HEK293T (cell line): ENCODE measurements at regions not wholly inside any gene's neighbourhood (a gene's known extent, or its start where the extent isn't known, plus 50 kb on each side); places are given as distances from the start of the nearest gene placed in this dataset.

ENCODE experiments used
- ARNT ChIP-seq: fragments of 450-650 bp; IDR thresholded peaks from 2 replicates; pipeline ENCODE4 v1.6.1; 2017; ENCODE audit warnings: mild to moderate bottlenecking
- BHLHE40 ChIP-seq: fragments of 450-650 bp; IDR thresholded peaks from 2 replicates; pipeline ENCODE4 v1.6.1; 2016; ENCODE audit warnings: mild to moderate bottlenecking, moderate library complexity, borderline replicate concordance
- CTBP1 ChIP-seq: fragments of 450-650 bp; IDR thresholded peaks from 2 replicates; pipeline ENCODE4 v1.6.1; 2016; ENCODE audit warnings: borderline replicate concordance
- FOXA1 ChIP-seq: fragments of 450-650 bp; IDR thresholded peaks from 2 replicates; pipeline ENCODE4 v1.6.1; 2016; ENCODE audit warnings: mild to moderate bottlenecking
- FOXK2 ChIP-seq: fragments of 450-650 bp; IDR thresholded peaks from 2 replicates; pipeline ENCODE4 v1.6.1; 2016; ENCODE audit warnings: mild to moderate bottlenecking
- FOXM1 ChIP-seq: fragments of 450-650 bp; IDR thresholded peaks from 2 replicates; pipeline ENCODE4 v1.6.1; 2017; ENCODE audit warnings: mild to moderate bottlenecking, borderline replicate concordance
- HDGF ChIP-seq: fragments of 450-650 bp; IDR thresholded peaks from 2 replicates; pipeline ENCODE4 v1.6.1; 2017; ENCODE audit warnings: antibody characterized with exemption, borderline replicate concordance
- L3MBTL2 ChIP-seq: fragments of 450-650 bp; conservative IDR thresholded peaks from 2 replicates; pipeline ENCODE4 v1.6.1; 2016; ENCODE audit warnings: mild to moderate bottlenecking
- LEF1 ChIP-seq: fragments of 450-650 bp; IDR thresholded peaks from 2 replicates; pipeline ENCODE4 v1.6.1; 2017; ENCODE audit warnings: mild to moderate bottlenecking, borderline replicate concordance
- NFRKB ChIP-seq: fragments of 450-650 bp; IDR thresholded peaks from 2 replicates; pipeline ENCODE4 v1.6.1; 2016; ENCODE audit warnings: mild to moderate bottlenecking, moderate library complexity
- SP1 ChIP-seq: fragments of 450-650 bp; IDR thresholded peaks from 2 replicates; pipeline ENCODE4 v1.6.1; 2017
- SUZ12 ChIP-seq: fragments of 450-650 bp; IDR thresholded peaks from 2 replicates; pipeline ENCODE4 v1.6.1; 2016; ENCODE audit warnings: mild to moderate bottlenecking
- TARDBP ChIP-seq: fragments of 450-650 bp; IDR thresholded peaks from 2 replicates; pipeline ENCODE4 v1.6.1; 2016
- ZNF384 ChIP-seq: fragments of 450-650 bp; IDR thresholded peaks from 2 replicates; pipeline ENCODE4 v1.6.1; 2016

DNA sequence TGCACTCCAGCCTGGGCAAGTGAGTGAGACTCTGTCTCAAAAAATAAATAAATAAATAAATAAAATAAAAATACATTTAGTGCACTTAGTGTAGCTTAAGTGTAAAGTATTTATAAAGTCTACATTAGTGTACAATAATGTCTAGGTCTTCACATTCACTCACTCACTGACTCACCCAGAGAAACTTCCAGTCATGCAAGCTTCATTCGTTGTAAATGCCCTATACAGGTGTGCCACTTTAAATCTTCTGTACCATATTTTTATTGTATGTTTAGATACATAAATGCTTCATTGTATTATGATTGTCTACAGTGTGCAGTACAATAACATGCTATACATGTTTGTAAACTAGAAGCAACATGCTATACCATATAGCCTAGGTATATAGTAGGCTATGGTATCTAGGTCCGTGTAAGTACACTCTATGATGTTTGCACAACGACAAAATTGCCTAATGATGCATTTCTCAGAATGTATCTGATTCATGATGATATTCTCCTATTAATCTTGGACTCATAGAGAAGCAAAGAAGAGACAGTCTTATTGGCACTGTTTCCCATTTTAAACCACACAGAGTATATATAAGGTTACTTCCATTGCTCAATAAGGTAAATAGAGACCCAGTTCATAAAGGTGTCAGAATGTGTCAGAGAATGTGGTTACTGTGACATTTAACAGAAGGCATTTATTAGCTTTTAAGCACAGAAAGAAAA lies 1314.9 kb downstream of the CDH11 start:
- TF ChIP-seq FOXK2 (no peak), CTBP1 (no peak), SP1 (no peak), L3MBTL2 (no peak), LEF1 (no peak), NFRKB (no peak), SUZ12 (no peak), FOXM1 (no peak), TARDBP (no peak), ZNF384 (no peak), HDGF (no peak), ARNT (no peak), BHLHE40 (no peak), FOXA1 (no peak)
